HUES64 (cell line): ENCODE measurements at regions not wholly inside any gene's neighbourhood (a gene's known extent, or its start where the extent isn't known, plus 50 kb on each side); places are given as distances from the start of the nearest gene placed in this dataset.
A peak's percentile ranks its signal among the peaks of the same experiment; 100 is the strongest.

ENCODE experiments used
- H3K27ac ChIP-seq: 2 replicates; pipeline ENCODE4 v1.7.0; 2013; ENCODE audit warnings: low read depth, low read length, inconsistent platforms
- H3K27me3 ChIP-seq: 2 replicates; pipeline ENCODE4 v1.6.1; 2013; ENCODE audit warnings: mild to moderate bottlenecking, low read length; ENCODE audit not compliant: insufficient read depth
- H3K36me3 ChIP-seq: 2 replicates; pipeline ENCODE4 v1.6.1; 2013; ENCODE audit warnings: mild to moderate bottlenecking, low read length; ENCODE audit not compliant: insufficient read depth
- H3K4me1 ChIP-seq: 2 replicates; pipeline ENCODE4 v1.6.1; 2013; ENCODE audit warnings: mild to moderate bottlenecking, low read length, moderate library complexity; ENCODE audit not compliant: insufficient read depth
- H3K4me3 ChIP-seq: 2 replicates; pipeline ENCODE4 v1.5.1; 2013; ENCODE audit warnings: mild to moderate bottlenecking, low read length, moderate library complexity
- H3K9ac ChIP-seq: 2 replicates; pipeline ENCODE4 v1.6.1; 2013; ENCODE audit warnings: mild to moderate bottlenecking, low read depth, low read length
- H3K9me3 ChIP-seq: 2 replicates; pipeline ENCODE4 v1.6.1; 2013; ENCODE audit warnings: low read depth, low read length; ENCODE audit not compliant: insufficient read depth
- WGBS: fragments of 150-250, 120-280 bp; methylation state at CpG from one replicate; pipeline ENCODE4 v1.1.7; 2013; ENCODE audit warnings: missing lambda C conversion rate; 5-methylcytosine and 5-hydroxymethylcytosine counted together

DNA sequence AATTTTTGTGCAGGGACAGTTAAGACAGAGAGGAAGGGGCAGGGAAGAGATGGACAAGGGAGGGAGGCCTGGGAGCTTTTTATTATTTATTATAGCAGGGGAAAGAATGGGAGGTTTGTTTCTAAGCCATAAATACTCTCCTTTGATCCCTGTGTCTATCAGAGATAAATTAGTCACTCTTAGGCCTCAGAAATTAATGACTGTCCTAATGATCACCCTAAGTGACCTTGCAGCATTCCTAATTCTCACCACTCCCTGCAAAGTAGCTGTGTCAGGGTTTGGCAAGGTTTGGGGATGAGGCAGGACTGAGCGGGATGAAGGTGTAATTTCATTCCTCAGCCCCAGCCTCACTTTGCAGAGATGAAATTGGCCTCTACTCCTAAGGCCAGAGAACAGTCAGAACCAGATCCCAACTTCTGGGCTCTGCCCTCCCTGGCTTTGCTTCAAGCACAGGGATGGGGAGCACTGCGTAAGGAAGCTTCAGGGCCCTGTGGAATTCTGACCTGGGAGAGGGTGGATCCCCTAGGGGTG lies 95.0 kb downstream of the TMEM17 start:
- WGBS: 65% methylated on average over 2 of the region's 2 CpGs
- H3K9ac ChIP-seq: no peak overlapping the region
- H3K4me3 ChIP-seq: no peak overlapping the region
- H3K4me1 ChIP-seq: peaks cover 19% of the 10 kb centered on the region
- H3K9me3 ChIP-seq: peaks cover 3% of the 10 kb centered on the region; the same call in 1 of the 2 replicates
- no peaks in the 10 kb centered on the region for H3K27me3 ChIP-seq
- H3K36me3 ChIP-seq: no peaks in the 10 kb centered on the region
- peak overlapping the region; percentile 88; the same call in 1 of the 2 replicates for H3K27ac ChIP-seq

DNA sequence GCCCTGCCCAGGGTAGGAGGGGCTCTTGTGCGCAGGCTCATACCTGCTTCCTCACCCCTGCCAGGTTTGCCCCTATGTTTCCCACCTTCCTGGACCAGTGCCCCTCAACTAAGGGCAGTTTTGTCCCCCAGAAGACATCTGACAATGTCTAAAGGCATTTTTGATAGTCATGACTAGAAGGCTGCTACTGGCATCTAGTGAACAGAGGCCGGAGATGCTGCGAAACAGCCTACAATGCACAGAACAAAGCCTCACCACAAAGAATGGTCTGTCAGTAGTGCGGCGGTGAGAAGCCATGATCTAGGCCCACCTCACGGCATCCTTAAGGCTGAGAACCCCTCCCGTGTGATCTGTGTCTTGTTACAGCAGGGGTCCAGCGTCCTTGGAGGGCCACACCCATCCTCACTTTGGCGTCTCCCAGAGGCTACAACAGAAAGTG lies 96.0 kb downstream of the TMEM17 start:
- H3K4me1 ChIP-seq: peaks cover 19% of the 10 kb centered on the region

DNA sequence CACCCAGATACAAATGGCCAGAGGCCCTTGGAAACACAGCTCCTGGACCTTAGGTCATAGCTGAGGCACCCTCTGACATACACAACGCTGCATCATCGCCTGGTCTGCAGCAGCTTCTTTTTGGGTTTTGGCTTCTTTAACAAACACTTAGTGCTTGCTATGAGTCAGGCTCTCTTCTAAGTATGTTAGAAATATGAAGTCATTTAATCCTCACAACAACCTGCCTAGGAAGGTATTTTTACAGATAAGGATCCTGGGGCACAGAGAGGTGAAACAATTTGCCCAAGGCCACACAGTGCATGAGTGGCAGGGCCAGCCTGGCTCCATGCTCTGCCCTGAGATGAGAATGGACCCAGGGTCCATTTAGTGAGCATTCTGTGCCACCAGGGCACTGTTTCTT lies 96.6 kb downstream of the TMEM17 start:
- H3K9me3 ChIP-seq: peaks cover 3% of the 10 kb centered on the region; the same call in 1 of the 2 replicates
- no peak overlapping the region for H3K4me3 ChIP-seq
- H3K9ac ChIP-seq: no peak overlapping the region
- no peaks in the 10 kb centered on the region for H3K36me3 ChIP-seq
- H3K27ac ChIP-seq: no peak overlapping the region
- peaks cover 19% of the 10 kb centered on the region for H3K4me1 ChIP-seq
- 90% methylated on average over 2 of the region's 2 CpGs for WGBS
- no peaks in the 10 kb centered on the region for H3K27me3 ChIP-seq

More for the DNA sequence above, 96.0 kb downstream of the TMEM17 start:
- Histone ChIP-seq H3K9me3 (peaks cover 3% of the 10 kb centered on the region; the same call in 1 of the 2 replicates), H3K36me3 (no peaks in the 10 kb centered on the region), H3K9ac (no peak overlapping the region), H3K4me3 (no peak overlapping the region), H3K27me3 (no peaks in the 10 kb centered on the region), H3K27ac (no peak overlapping the region)
- 88% methylated on average over 9 of the region's 9 CpGs for WGBS

DNA sequence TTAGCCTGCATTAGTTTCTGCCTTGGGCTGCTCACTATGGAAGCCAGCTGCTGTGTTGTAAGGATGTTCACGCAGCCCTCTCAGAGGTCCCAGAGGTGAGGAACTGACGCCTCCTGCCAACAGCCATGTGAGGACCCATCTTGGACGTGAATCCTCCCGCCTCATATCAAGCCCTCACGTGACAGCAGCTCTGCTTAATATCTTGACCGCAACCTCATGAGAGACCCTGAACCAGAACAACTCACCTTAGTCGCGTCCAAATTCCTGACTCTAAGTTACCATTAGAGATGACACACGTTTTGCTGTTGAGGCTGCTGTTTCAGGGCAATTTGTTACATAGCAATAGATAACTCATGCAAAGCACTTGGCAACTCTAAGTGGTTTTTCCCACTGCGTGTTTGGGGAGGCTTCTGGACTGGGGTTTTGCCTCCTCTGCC lies 97.7 kb downstream of the TMEM17 start:
- no peak overlapping the region for H3K27ac ChIP-seq
- no peak overlapping the region for H3K9ac ChIP-seq
- H3K9me3 ChIP-seq: peaks cover 3% of the 10 kb centered on the region; the same call in 1 of the 2 replicates
- H3K36me3 ChIP-seq: no peaks in the 10 kb centered on the region
- H3K4me1 ChIP-seq: peaks cover 19% of the 10 kb centered on the region
- 93% methylated on average over 10 of the region's 10 CpGs for WGBS
- no peak overlapping the region for H3K4me3 ChIP-seq
- no peaks in the 10 kb centered on the region for H3K27me3 ChIP-seq

DNA sequence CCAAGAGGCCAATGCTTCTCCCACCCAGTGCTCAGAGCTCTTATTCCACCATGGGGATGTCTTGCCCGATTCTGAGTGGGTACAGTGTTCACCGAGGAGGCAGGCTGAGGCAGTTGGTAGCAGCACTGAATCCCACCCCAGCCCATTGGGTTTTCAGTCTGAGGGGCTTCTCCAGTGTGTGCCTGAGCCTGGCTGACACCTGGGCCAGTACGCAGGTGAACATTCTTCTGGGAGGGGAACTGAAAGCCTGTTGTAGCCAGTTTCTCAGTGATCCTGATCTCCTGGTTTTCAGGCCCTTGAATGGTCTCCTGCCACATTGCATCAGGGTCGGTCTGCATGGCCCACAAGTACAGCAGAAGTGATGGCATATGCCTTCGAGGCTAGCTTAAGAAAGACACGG lies 98.2 kb downstream of the TMEM17 start:
- H3K36me3 ChIP-seq: no peaks in the 10 kb centered on the region
- 79% methylated on average over 6 of the region's 6 CpGs for WGBS

DNA sequence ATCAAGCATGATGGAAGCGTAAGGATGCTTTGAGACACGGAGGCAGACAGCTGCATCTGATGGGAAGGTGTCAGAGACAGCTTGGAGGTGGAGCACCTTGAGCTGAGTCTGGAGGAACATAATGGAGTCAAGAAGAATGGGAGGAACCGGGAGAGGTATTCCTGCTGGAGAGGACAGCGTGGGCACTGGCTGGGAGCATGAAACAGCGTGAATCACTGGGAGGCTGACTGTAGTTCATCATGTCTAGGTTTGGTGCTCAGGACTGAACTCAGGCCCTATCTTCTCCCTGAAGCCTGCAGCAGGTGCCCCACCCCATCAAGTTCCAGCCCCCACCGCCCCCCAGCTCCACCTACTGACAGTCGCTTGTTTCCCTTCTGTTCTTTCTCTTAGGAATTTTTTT lies 98.6 kb downstream of the TMEM17 start:
- no peaks in the 10 kb centered on the region for H3K27me3 ChIP-seq
- WGBS: 93% methylated on average over 5 of the region's 7 CpGs
- H3K9me3 ChIP-seq: peaks cover 3% of the 10 kb centered on the region; the same call in 1 of the 2 replicates
- H3K36me3 ChIP-seq: no peaks in the 10 kb centered on the region
- H3K4me1 ChIP-seq: peaks cover 19% of the 10 kb centered on the region
- H3K9ac ChIP-seq: no peak overlapping the region
- no peak overlapping the region for H3K27ac ChIP-seq
- no peak overlapping the region for H3K4me3 ChIP-seq

More for the DNA sequence above, 98.2 kb downstream of the TMEM17 start:
- Histone ChIP-seq H3K27me3 (no peaks in the 10 kb centered on the region), H3K27ac (no peak overlapping the region), H3K9me3 (peaks cover 3% of the 10 kb centered on the region; the same call in 1 of the 2 replicates), H3K4me3 (no peak overlapping the region), H3K4me1 (peaks cover 19% of the 10 kb centered on the region), H3K9ac (no peak overlapping the region)

DNA sequence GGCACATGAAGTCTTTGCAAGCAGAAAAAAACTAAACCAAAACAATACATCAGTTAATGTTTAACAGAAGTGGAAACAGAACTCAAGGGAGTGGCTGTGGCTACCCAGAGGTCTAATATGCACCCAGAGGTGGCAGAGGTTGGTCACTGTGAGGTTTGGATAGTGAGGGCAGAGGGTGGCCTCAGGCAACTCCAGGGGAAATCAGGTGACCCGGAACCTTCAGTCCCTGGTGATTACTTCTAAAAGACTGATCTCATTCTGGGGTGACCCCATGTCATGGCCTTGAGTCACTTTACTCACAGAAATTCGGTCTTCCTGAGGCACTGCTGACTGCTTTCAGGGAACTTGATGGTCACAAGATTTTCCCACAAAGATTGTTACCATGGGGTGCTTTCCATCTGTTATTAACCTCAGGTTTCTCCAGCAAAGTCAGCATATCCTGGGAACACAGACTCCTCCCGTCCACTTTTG lies 99.4 kb downstream of the TMEM17 start:
- H3K4me1 ChIP-seq: peaks cover 15% of the 10 kb centered on the region
- H3K9me3 ChIP-seq: peaks cover 9% of the 10 kb centered on the region; the same call in 1 of the 2 replicates
- H3K9ac ChIP-seq: no peak overlapping the region
- H3K27ac ChIP-seq: peak overlapping the region; percentile 77; the same call in 1 of the 2 replicates
- H3K27me3 ChIP-seq: no peaks in the 10 kb centered on the region
- H3K36me3 ChIP-seq: no peaks in the 10 kb centered on the region
- WGBS: 89% methylated on average over 3 of the region's 3 CpGs
- H3K4me3 ChIP-seq: no peak overlapping the region

DNA sequence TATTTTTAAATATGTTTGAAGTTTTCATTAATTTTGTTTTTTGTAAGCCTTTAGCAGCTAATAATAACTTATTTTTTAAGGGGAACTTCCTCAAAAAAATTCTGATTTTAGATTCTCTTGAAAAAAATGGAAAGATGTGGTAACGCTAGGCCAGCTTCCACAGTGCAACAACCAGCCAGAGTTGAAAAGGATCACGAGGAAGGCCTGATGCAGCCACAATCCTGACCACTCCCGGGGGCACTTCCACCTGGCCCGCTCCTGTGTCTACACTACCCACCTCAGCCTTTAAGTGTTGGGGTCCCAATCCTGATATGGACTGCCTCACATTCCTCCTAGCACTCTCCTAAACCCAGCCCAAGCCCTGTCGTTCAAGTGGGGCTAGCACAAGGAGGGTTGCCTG lies 101.1 kb downstream of the TMEM17 start:
- H3K27me3 ChIP-seq: no peaks in the 10 kb centered on the region
- H3K27ac ChIP-seq: no peak overlapping the region
- H3K9me3 ChIP-seq: peaks cover 9% of the 10 kb centered on the region; the same call in 1 of the 2 replicates
- H3K4me1 ChIP-seq: no peaks in the 10 kb centered on the region
- H3K36me3 ChIP-seq: no peaks in the 10 kb centered on the region
- H3K9ac ChIP-seq: no peak overlapping the region
- no peak overlapping the region for H3K4me3 ChIP-seq
- 94% methylated on average over 5 of the region's 5 CpGs for WGBS

DNA sequence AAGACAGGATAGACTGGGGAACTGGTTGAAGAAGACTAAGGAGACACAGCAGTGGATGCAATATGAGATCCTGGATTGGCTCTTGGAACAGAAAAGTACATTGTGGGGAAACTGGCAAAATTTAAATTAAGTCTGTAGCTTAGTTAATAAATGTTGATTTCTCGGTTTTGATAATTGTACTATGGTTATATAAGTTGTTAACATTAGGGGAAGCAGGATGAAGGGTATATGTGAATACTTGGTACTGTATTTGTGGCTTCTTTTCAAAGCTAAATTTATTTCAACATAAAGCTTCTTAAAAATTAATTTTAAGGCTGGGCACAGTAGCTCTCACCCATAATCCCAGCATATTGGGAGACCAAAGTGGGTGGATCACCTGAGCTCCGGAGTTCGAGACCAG lies 103.8 kb downstream of the TMEM17 start:
- 93% methylated on average over 3 of the region's 3 CpGs for WGBS
- Histone ChIP-seq H3K36me3 (no peaks in the 10 kb centered on the region), H3K4me1 (no peaks in the 10 kb centered on the region), H3K9ac (no peak overlapping the region), H3K27ac (no peak overlapping the region), H3K27me3 (no peaks in the 10 kb centered on the region), H3K9me3 (peaks cover 9% of the 10 kb centered on the region; the same call in 1 of the 2 replicates), H3K4me3 (no peak overlapping the region)

DNA sequence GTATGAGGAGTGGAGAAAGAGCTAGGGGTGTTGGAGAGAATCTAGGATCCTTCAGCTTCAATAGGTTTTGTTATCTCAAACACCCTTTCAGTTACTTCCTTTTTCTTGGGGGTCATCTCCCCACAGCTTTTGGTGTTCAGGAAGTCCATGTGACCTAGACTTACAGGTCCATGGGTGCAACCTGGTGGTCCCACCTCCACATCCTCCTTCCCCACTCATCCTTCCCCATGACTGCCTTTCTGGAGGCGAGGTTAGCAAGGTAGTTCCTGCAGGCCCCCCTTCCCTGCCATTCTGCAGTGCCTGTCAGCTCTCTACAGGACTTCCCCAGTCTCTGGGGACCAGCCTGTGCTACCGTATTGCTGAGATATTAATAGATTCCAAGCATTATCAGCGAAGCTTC lies 107.6 kb downstream of the TMEM17 start:
- WGBS: 97% methylated on average over 3 of the region's 3 CpGs

DNA sequence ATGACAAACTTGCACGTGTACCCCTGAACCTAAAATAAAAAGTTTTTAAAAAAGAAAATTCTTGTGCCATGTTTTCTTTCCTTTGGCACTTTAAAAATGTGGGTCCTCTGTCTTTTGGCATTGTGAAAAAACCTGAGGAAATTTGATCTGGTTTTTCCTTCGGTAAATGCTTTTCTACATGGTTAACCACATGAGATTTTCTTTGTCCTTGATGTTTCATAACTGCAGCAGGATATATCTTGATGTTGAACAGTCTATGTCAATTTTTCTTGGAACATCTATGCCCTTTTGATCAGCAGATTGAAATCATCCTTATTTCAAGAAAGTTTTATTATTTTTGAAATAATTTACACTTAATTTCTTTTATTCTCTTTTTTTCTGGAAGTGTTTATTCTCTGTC lies 109.1 kb downstream of the TMEM17 start:
- Histone ChIP-seq H3K9me3 (0 out of 2 replicates have a peak, but pooled peaks cover under 1% of the 10 kb centered on the region), H3K4me3 (no peak overlapping the region), H3K9ac (no peak overlapping the region), H3K4me1 (no peaks in the 10 kb centered on the region), H3K36me3 (no peaks in the 10 kb centered on the region), H3K27me3 (no peaks in the 10 kb centered on the region), H3K27ac (no peak overlapping the region)
- WGBS: 92% methylated on average over 2 of the region's 2 CpGs

More for the DNA sequence above, 107.6 kb downstream of the TMEM17 start:
- H3K27ac ChIP-seq: no peak overlapping the region
- no peaks in the 10 kb centered on the region for H3K4me1 ChIP-seq
- peaks cover 6% of the 10 kb centered on the region; the same call in 1 of the 2 replicates for H3K9me3 ChIP-seq
- no peak overlapping the region for H3K9ac ChIP-seq
- no peaks in the 10 kb centered on the region for H3K27me3 ChIP-seq
- H3K36me3 ChIP-seq: no peaks in the 10 kb centered on the region
- no peak overlapping the region for H3K4me3 ChIP-seq
